Loucy (cell line): ENCODE measurements at regions not wholly inside any gene's neighbourhood (a gene's known extent, or its start where the extent isn't known, plus 50 kb on each side); places are given as distances from the start of the nearest gene placed in this dataset.

Experiments
- EZH2phosphoT487 ChIP-seq: fragments of 200-600 bp; IDR thresholded peaks from 2 replicates; pipeline ENCODE4 v1.6.1; 2018; ENCODE audit warnings: antibody characterized with exemption, mild to moderate bottlenecking, moderate library complexity, borderline replicate concordance
- TF ChIP-seq, protein P1 (sequence below): fragments of 200-600 bp; sonication (generic); conservative IDR thresholded peaks from 2 replicates; pipeline ENCODE4 v1.5.1; 2014; ENCODE audit warnings: mild to moderate bottlenecking, antibody characterized with exemption, low read length

DNA sequence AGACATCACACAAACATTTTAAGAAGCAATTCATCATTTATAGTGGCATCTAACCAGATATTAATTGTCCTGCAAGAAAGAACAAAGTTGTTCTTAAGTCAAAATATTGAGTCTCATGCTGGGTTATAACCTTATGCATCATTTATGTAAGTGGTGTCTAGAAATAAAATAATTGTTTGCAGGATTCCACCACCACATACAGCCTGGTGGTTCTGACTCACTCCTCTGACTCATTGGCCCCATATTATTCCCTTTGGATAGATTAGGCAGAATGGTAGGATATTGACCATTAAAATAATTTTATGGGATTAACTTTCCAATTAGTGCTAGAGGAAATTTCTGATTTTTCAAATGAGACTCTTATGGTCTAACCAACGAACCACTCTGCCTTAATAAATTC, 384.5 kb downstream of the GRXCR1 start:
- TF ChIP-seq, protein P1, sequence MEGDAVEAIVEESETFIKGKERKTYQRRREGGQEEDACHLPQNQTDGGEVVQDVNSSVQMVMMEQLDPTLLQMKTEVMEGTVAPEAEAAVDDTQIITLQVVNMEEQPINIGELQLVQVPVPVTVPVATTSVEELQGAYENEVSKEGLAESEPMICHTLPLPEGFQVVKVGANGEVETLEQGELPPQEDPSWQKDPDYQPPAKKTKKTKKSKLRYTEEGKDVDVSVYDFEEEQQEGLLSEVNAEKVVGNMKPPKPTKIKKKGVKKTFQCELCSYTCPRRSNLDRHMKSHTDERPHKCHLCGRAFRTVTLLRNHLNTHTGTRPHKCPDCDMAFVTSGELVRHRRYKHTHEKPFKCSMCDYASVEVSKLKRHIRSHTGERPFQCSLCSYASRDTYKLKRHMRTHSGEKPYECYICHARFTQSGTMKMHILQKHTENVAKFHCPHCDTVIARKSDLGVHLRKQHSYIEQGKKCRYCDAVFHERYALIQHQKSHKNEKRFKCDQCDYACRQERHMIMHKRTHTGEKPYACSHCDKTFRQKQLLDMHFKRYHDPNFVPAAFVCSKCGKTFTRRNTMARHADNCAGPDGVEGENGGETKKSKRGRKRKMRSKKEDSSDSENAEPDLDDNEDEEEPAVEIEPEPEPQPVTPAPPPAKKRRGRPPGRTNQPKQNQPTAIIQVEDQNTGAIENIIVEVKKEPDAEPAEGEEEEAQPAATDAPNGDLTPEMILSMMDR: no peak
- TF ChIP-seq EZH2phosphoT487: no peak
